HG03354 (cell line): ENCODE measurements at regions not wholly inside any gene's neighbourhood (a gene's known extent, or its start where the extent isn't known, plus 50 kb on each side); places are given as distances from the start of the nearest gene placed in this dataset.

Experiments used
- ATAC-seq: cut with Tn5 transposase; IDR thresholded peaks from one replicate; pipeline ENCODE4 v1.9.1; 2021; ENCODE audit warnings: mild to moderate bottlenecking; ENCODE audit not compliant: unreplicated experiment, poor library complexity, severe bottlenecking

GRCh38 chr2:181235683-181236459 is 221.3 kb upstream of the ITGA4 start:
- peak; percentile 98 for ATAC-seq

GRCh38 chr2:181239201-181239799 is 217.9 kb upstream of the ITGA4 start:
- no peak for ATAC-seq

- ATAC-seq, result no peak
These were observed 216.3 kb upstream of the ITGA4 start for GRCh38 chr2:181240844-181241243.

- no peak for ATAC-seq
These were observed 215.8 kb upstream of the ITGA4 start for GRCh38 chr2:181241366-181241765.

GRCh38 chr2:181241797-181242196 is 215.4 kb upstream of the ITGA4 start:
- ATAC-seq, result peak; percentile 93

- no peak for ATAC-seq
These were observed 214.9 kb upstream of the ITGA4 start for GRCh38 chr2:181242262-181242661.

- no peak for ATAC-seq
These were observed 213.9 kb upstream of the ITGA4 start for GRCh38 chr2:181243319-181243718.

- no peak for ATAC-seq
These were observed 206.5 kb upstream of the ITGA4 start for GRCh38 chr2:181250691-181251090.

GRCh38 chr2:181252262-181253148 is 204.7 kb upstream of the ITGA4 start:
- no peak for ATAC-seq

GRCh38 chr2:181253438-181253837 is 203.7 kb upstream of the ITGA4 start:
- ATAC-seq, result no peak

GRCh38 chr2:181255651-181256050 is 201.5 kb upstream of the ITGA4 start:
- no peak for ATAC-seq

- ATAC-seq, result no peak
These were observed 198.5 kb upstream of the ITGA4 start for GRCh38 chr2:181258720-181259119.

- ATAC-seq, result no peak
These were observed 194.4 kb upstream of the ITGA4 start for GRCh38 chr2:181262782-181263181.

- no peak for ATAC-seq
These were observed 193.2 kb upstream of the ITGA4 start for GRCh38 chr2:181264001-181264400.

GRCh38 chr2:181264441-181264840 is 192.7 kb upstream of the ITGA4 start:
- no peak for ATAC-seq

- no peak for ATAC-seq
These were observed 190.6 kb upstream of the ITGA4 start for GRCh38 chr2:181266614-181267013.

GRCh38 chr2:181268174-181268867 is 188.9 kb upstream of the ITGA4 start:
- ATAC-seq, result peak; percentile 75

- ATAC-seq, result no peak
These were observed 183.2 kb upstream of the ITGA4 start for GRCh38 chr2:181273986-181274385.

- no peak for ATAC-seq
These were observed 181.5 kb upstream of the ITGA4 start for GRCh38 chr2:181275643-181276070.
